PC-3 (cell line): ENCODE measurements at regions not wholly inside any gene's neighbourhood (a gene's known extent, or its start where the extent isn't known, plus 50 kb on each side); places are given as distances from the start of the nearest gene placed in this dataset.
A peak's percentile ranks its signal among the peaks of the same experiment; 100 is the strongest.
"Not testable (repeated sequence)": the region's sequence is repeated elsewhere in the genome, so short reads cannot be mapped to it uniquely, and the experiment has no call there.

ENCODE experiments used
- ATAC-seq: fragments of 200-7000 bp; cut with Tn5 transposase; 2 replicates; pipeline ENCODE4 v1.9.1; 2020; ENCODE audit warnings: mild to moderate bottlenecking, moderate library complexity
- BruUV-seq: library from RNA; stranded (reverse); fragments of 400-500 nt; replicated peaks from 2 replicates; lab custom pipeline; 2021; lab: Mats Ljungman, UMichigan
- CTCF ChIA-PET: fragments of 300-600 bp; sonication (Branson Sonifier 250); formaldehyde crosslinking; loops from one replicate; lab custom pipeline; 2022; ENCODE audit warnings: antibody characterized with exemption; lab: Charles Lee
- POLR2A ChIA-PET: fragments of 300-600 bp; sonication (Branson Sonifier 250); formaldehyde crosslinking; loops from one replicate; lab custom pipeline; 2022; ENCODE audit warnings: antibody characterized with exemption; ENCODE audit not compliant: unreplicated experiment; lab: Charles Lee
- DNase-seq: peaks from one replicate; pipeline ENCODE4 v3.0.0-alpha.2; 2015
- H2AFZ ChIP-seq: fragments of 300-600 bp; sonication (generic); 2 replicates; pipeline ENCODE4 v1.6.0; 2016; ENCODE audit warnings: antibody characterized with exemption, low read length
- H3F3A ChIP-seq: fragments of 300-600 bp; sonication (generic); one replicate; pipeline ENCODE4 v1.6.0; 2017; ENCODE audit warnings: antibody characterized with exemption, low read length, control low read depth, mild to moderate bottlenecking; ENCODE audit not compliant: unreplicated experiment
- H3K27ac ChIP-seq: fragments of 300-600 bp; sonication (generic); 2 replicates; pipeline ENCODE4 v1.5.1; 2016; ENCODE audit warnings: mild to moderate bottlenecking, low read length
- H3K27me3 ChIP-seq: fragments of 300-600 bp; sonication (generic); 2 replicates; pipeline ENCODE4 v1.6.1; 2016; ENCODE audit warnings: low read length, mixed read lengths
- H3K36me3 ChIP-seq: fragments of 300-600 bp; sonication (generic); 2 replicates; pipeline ENCODE4 v1.6.1; 2016; ENCODE audit warnings: low read depth, mixed run types, low read length, mixed read lengths
- H3K4me1 ChIP-seq: fragments of 300-600 bp; sonication (generic); 2 replicates; pipeline ENCODE4 v1.5.1; 2016; ENCODE audit warnings: low read length; ENCODE audit not compliant: insufficient read depth
- H3K4me2 ChIP-seq: fragments of 300-600 bp; sonication (generic); 2 replicates; pipeline ENCODE4 v1.6.0; 2016; ENCODE audit warnings: low read length
- H3K4me3 ChIP-seq: fragments of 300-600 bp; sonication (generic); 2 replicates; pipeline ENCODE4 v1.5.1; 2016; ENCODE audit warnings: mild to moderate bottlenecking, low read length, mixed read lengths
- H3K79me2 ChIP-seq: fragments of 300-600 bp; sonication (generic); 2 replicates; pipeline ENCODE4 v1.6.1; 2017; ENCODE audit warnings: low read length, mixed read lengths
- H3K9ac ChIP-seq: fragments of 300-600 bp; sonication (generic); 2 replicates; pipeline ENCODE4 v1.6.0; 2016; ENCODE audit warnings: mild to moderate bottlenecking, low read length
- H3K9me2 ChIP-seq: fragments of 300-600 bp; sonication (generic); replicated peaks from 2 replicates; pipeline ENCODE4 v1.6.1; 2016; ENCODE audit warnings: mixed run types, low read length, mixed read lengths
- H3K9me3 ChIP-seq: fragments of 300-600 bp; sonication (generic); 2 replicates; pipeline ENCODE4 v1.6.1; 2016; ENCODE audit warnings: low read length, mixed read lengths
- H4K20me1 ChIP-seq: fragments of 300-600 bp; sonication (generic); 2 replicates; pipeline ENCODE4 v1.6.1; 2016; ENCODE audit warnings: low read length, mixed read lengths
- CTCF ChIP-seq: fragments of 300-600 bp; sonication (generic); conservative IDR thresholded peaks from 2 replicates; pipeline ENCODE4 v1.5.1; 2017; ENCODE audit warnings: antibody characterized with exemption, low read depth, mild to moderate bottlenecking, low read length
- EZH2 ChIP-seq: fragments of 300-600 bp; sonication (generic); IDR thresholded peaks from one replicate; pipeline ENCODE4 v1.6.1; 2017; ENCODE audit warnings: antibody characterized with exemption, mild to moderate bottlenecking, low read length; ENCODE audit not compliant: unreplicated experiment
- EZH2phosphoT487 ChIP-seq: fragments of 300-600 bp; sonication (generic); IDR thresholded peaks from 2 replicates; pipeline ENCODE4 v1.6.1; 2018; ENCODE audit warnings: mild to moderate bottlenecking, antibody characterized with exemption, low read length, borderline replicate concordance
- intact Hi-C: fragments of 100-400 bp; cut with micrococcal nuclease; formaldehyde crosslinking; loops from 2 replicates; pipeline ENCODE4 v1.9.0; 2023

GRCh38 chr5:163276466-163276865 lies 160.9 kb upstream of the CCNG1 start:
- intact Hi-C loops = no loop called here
- POLR2A ChIA-PET = no interaction called here
- Histone ChIP-seq H3K9me3 (no peaks in the 10 kb centered on the region), H3K4me2 (no peak overlapping the region), H2AFZ (no peak overlapping the region), H3K9me2 (no peaks in the 10 kb centered on the region), H3K79me2 (no peaks in the 10 kb centered on the region), H3K27me3 (no peaks in the 10 kb centered on the region), H3K36me3 (no peaks in the 10 kb centered on the region), H4K20me1 (no peaks in the 10 kb centered on the region), H3K4me3 (no peak overlapping the region), H3K27ac (no peak overlapping the region), H3K9ac (no peak overlapping the region), H3K4me1 (no peaks in the 10 kb centered on the region), H3F3A (no peaks in the 10 kb centered on the region)
- CTCF ChIA-PET = no interaction called here
- BruUV-seq = no TSS peak
- DNase-seq (no peak), ATAC-seq (no peak)
- TF ChIP-seq CTCF (no peak), EZH2 (no peak), EZH2phosphoT487 (no peak)

GRCh38 chr5:163280897-163281296 lies 156.5 kb upstream of the CCNG1 start:
- H3K4me1 ChIP-seq, ATAC-seq, DNase-seq, H3K27me3 ChIP-seq, intact Hi-C loops, POLR2A ChIA-PET, H3F3A ChIP-seq, CTCF ChIA-PET, H3K4me3 ChIP-seq, H3K36me3 ChIP-seq, H3K9ac ChIP-seq, H3K79me2 ChIP-seq, H2AFZ ChIP-seq, H3K9me3 ChIP-seq, H3K27ac ChIP-seq, H3K4me2 ChIP-seq, BruUV-seq, H4K20me1 ChIP-seq, H3K9me2 ChIP-seq: not testable (repeated sequence)

- H3K27me3 ChIP-seq = no peaks in the 10 kb centered on the region; the same call in 1 of the 2 replicates
- peak; percentile 76 for ATAC-seq
- no peaks in the 10 kb centered on the region for H3K36me3 ChIP-seq
- no peaks in the 10 kb centered on the region for H3K9me3 ChIP-seq
- H3K27ac ChIP-seq = no peak overlapping the region
- peak; percentile 65 for DNase-seq
- no peaks in the 10 kb centered on the region for H3K4me1 ChIP-seq
- H3K9me2 ChIP-seq = no peaks in the 10 kb centered on the region
- no peaks in the 10 kb centered on the region for H4K20me1 ChIP-seq
- no peak overlapping the region for H3K4me2 ChIP-seq
- no TSS peak for BruUV-seq
- H2AFZ ChIP-seq = no peak overlapping the region
- ChIA-PET CTCF (no interaction called here), POLR2A (no interaction called here)
- H3K79me2 ChIP-seq = no peaks in the 10 kb centered on the region
- H3F3A ChIP-seq = no peaks in the 10 kb centered on the region
- no peak overlapping the region for H3K9ac ChIP-seq
- intact Hi-C loops = no loop called here
- TF ChIP-seq EZH2phosphoT487 = no peak
- TF ChIP-seq EZH2 = no peak
- TF ChIP-seq CTCF = no peak
- no peak overlapping the region for H3K4me3 ChIP-seq
These were observed 155.9 kb upstream of the CCNG1 start for GRCh38 chr5:163281512-163281911.
